Osteocyte (in vitro differentiated cells): ENCODE measurements at regions not wholly inside any gene's neighbourhood (a gene's known extent, or its start where the extent isn't known, plus 50 kb on each side); places are given as distances from the start of the nearest gene placed in this dataset.
"Not testable (repeated sequence)": the region's sequence is repeated elsewhere in the genome, so short reads cannot be mapped to it uniquely, and the experiment has no call there.

Experiments used
- DNase-seq: peaks from one replicate; pipeline ENCODE4 v3.0.0; 2021; ENCODE audit warnings: mixed read lengths; ENCODE audit not compliant: unreplicated experiment; ENCODE audit errors: extremely low spot score
- H3K27ac Mint-ChIP-seq: one replicate; pipeline ENCODE4 v1.8.0; 2021; ENCODE audit warnings: mild to moderate bottlenecking, mixed read lengths; ENCODE audit not compliant: unreplicated experiment
- H3K27me3 Mint-ChIP-seq: one replicate; pipeline ENCODE4 v1.8.0; 2021; ENCODE audit warnings: mixed read lengths; ENCODE audit not compliant: unreplicated experiment
- H3K36me3 Mint-ChIP-seq: one replicate; pipeline ENCODE4 v1.8.0; 2021; ENCODE audit warnings: mixed read lengths; ENCODE audit not compliant: unreplicated experiment
- H3K4me1 Mint-ChIP-seq: one replicate; pipeline ENCODE4 v1.8.0; 2021; ENCODE audit warnings: mixed read lengths; ENCODE audit not compliant: unreplicated experiment
- H3K4me3 Mint-ChIP-seq: one replicate; pipeline ENCODE4 v1.8.0; 2021; ENCODE audit warnings: mild to moderate bottlenecking, moderate library complexity, mixed read lengths; ENCODE audit not compliant: unreplicated experiment
- H3K9me3 Mint-ChIP-seq: one replicate; pipeline ENCODE4 v1.8.0; 2021; ENCODE audit warnings: mixed read lengths; ENCODE audit not compliant: unreplicated experiment
- CTCF ChIP-seq: fragments of 200-600 bp; sonication (generic); IDR thresholded peaks from 2 replicates; pipeline ENCODE4 v1.5.0; 2021; ENCODE audit warnings: antibody characterized with exemption, mild to moderate bottlenecking, moderate library complexity

GRCh38 chr7:13130321-13130720 lies 442.9 kb downstream of the ARL4A start:
- Mint-ChIP-seq H3K36me3 (no peaks in the 10 kb centered on the region), H3K4me3 (no peak overlapping the region), H3K4me1 (no peaks in the 10 kb centered on the region), H3K27ac (no peak overlapping the region), H3K27me3 (peaks cover 9% of the 10 kb centered on the region), H3K9me3 (peaks cover 3% of the 10 kb centered on the region)
- no peak for TF ChIP-seq CTCF
- DNase-seq, result no peak

- H3K36me3 Mint-ChIP-seq, H3K27ac Mint-ChIP-seq, H3K9me3 Mint-ChIP-seq, H3K27me3 Mint-ChIP-seq, DNase-seq, H3K4me3 Mint-ChIP-seq, H3K4me1 Mint-ChIP-seq: not testable (repeated sequence)
Measured at GRCh38 chr7:13130906-13131305, 443.5 kb downstream of the ARL4A start.

- Mint-ChIP-seq H3K27me3 (peaks cover 9% of the 10 kb centered on the region), H3K27ac (no peak overlapping the region), H3K4me3 (no peak overlapping the region), H3K4me1 (no peaks in the 10 kb centered on the region), H3K9me3 (peaks cover 5% of the 10 kb centered on the region), H3K36me3 (no peaks in the 10 kb centered on the region)
- TF ChIP-seq CTCF, result no peak
- DNase-seq, result no peak
Measured at GRCh38 chr7:13132314-13132713, 444.9 kb downstream of the ARL4A start.

- not testable (repeated sequence) for DNase-seq, H3K4me1 Mint-ChIP-seq, H3K4me3 Mint-ChIP-seq, H3K27ac Mint-ChIP-seq, H3K36me3 Mint-ChIP-seq, H3K9me3 Mint-ChIP-seq, H3K27me3 Mint-ChIP-seq
Measured at GRCh38 chr7:13136345-13136744, 448.9 kb downstream of the ARL4A start.

GRCh38 chr7:13139436-13139835 lies 452.0 kb downstream of the ARL4A start:
- H3K36me3 Mint-ChIP-seq, result no peaks in the 10 kb centered on the region
- DNase-seq, result no peak
- TF ChIP-seq CTCF, result no peak
- no peak overlapping the region for H3K4me3 Mint-ChIP-seq
- no peak overlapping the region for H3K27ac Mint-ChIP-seq
- peaks cover 5% of the 10 kb centered on the region for H3K9me3 Mint-ChIP-seq
- no peaks in the 10 kb centered on the region for H3K27me3 Mint-ChIP-seq
- peaks cover under 1% of the 10 kb centered on the region for H3K4me1 Mint-ChIP-seq

GRCh38 chr7:13144673-13145072 lies 457.2 kb downstream of the ARL4A start:
- no peak for TF ChIP-seq CTCF
- Mint-ChIP-seq H3K36me3 (no peaks in the 10 kb centered on the region), H3K27ac (no peak overlapping the region), H3K4me1 (peaks cover 2% of the 10 kb centered on the region), H3K4me3 (no peak overlapping the region), H3K9me3 (no peaks in the 10 kb centered on the region), H3K27me3 (no peaks in the 10 kb centered on the region)
- no peak for DNase-seq
